Loucy (cell line): ENCODE measurements at regions not wholly inside any gene's neighbourhood (a gene's known extent, or its start where the extent isn't known, plus 50 kb on each side); places are given as distances from the start of the nearest gene placed in this dataset.

ENCODE experiments used
- H2AFZ ChIP-seq: fragments of 200-600 bp; sonication (generic); 2 replicates; pipeline ENCODE4 v1.6.0; 2016; ENCODE audit warnings: antibody characterized with exemption, mild to moderate bottlenecking, low read length, moderate library complexity
- H3F3A ChIP-seq: fragments of 200-600 bp; 2 replicates; pipeline ENCODE4 v1.6.0; 2016; ENCODE audit warnings: antibody characterized with exemption, low read depth, mild to moderate bottlenecking
- H3K27me3 ChIP-seq: fragments of 200-600 bp; sonication (generic); 2 replicates; pipeline ENCODE4 v1.6.1; 2014; ENCODE audit warnings: low read length, mild to moderate bottlenecking; ENCODE audit not compliant: insufficient read depth, poor library complexity, severe bottlenecking
- H3K36me3 ChIP-seq: fragments of 200-600 bp; sonication (generic); 2 replicates; pipeline ENCODE4 v1.6.1; 2016; ENCODE audit warnings: low read length; ENCODE audit not compliant: insufficient read depth
- H3K4me1 ChIP-seq: fragments of 200-600 bp; sonication (generic); 2 replicates; pipeline ENCODE4 v1.5.1; 2014; ENCODE audit warnings: low read length, mild to moderate bottlenecking; ENCODE audit not compliant: insufficient read depth, poor library complexity, severe bottlenecking
- H3K4me2 ChIP-seq: fragments of 200-600 bp; sonication (generic); 2 replicates; pipeline ENCODE4 v1.6.0; 2014; ENCODE audit warnings: antibody characterized with exemption, low read length, low read depth, mild to moderate bottlenecking; ENCODE audit not compliant: poor library complexity, severe bottlenecking
- H3K4me3 ChIP-seq: fragments of 200-600 bp; sonication (generic); 2 replicates; pipeline ENCODE4 v1.5.1; 2014; ENCODE audit warnings: low read length, mild to moderate bottlenecking, mixed read lengths; ENCODE audit not compliant: poor library complexity, severe bottlenecking
- H3K79me2 ChIP-seq: fragments of 200-600 bp; sonication (generic); 2 replicates; pipeline ENCODE4 v1.6.1; 2014; ENCODE audit warnings: low read length; ENCODE audit not compliant: insufficient read depth
- H3K9ac ChIP-seq: fragments of 200-600 bp; sonication (generic); 2 replicates; pipeline ENCODE4 v1.6.0; 2014; ENCODE audit warnings: mild to moderate bottlenecking, low read depth, low read length, moderate library complexity; ENCODE audit not compliant: poor library complexity, severe bottlenecking
- H3K9me2 ChIP-seq: fragments of 200-600 bp; sonication (generic); replicated peaks from 2 replicates; pipeline ENCODE4 v1.6.1; 2016; ENCODE audit warnings: low read depth, low read length, mixed read lengths
- H3K9me3 ChIP-seq: fragments of 200-600 bp; sonication (generic); 2 replicates; pipeline ENCODE4 v1.6.1; 2014; ENCODE audit warnings: mild to moderate bottlenecking, antibody characterized with exemption, low read length, low read depth; ENCODE audit not compliant: insufficient read depth
- H4K20me1 ChIP-seq: fragments of 200-600 bp; sonication (generic); 2 replicates; pipeline ENCODE4 v1.6.0; 2014; ENCODE audit warnings: antibody characterized with exemption, low read length, mild to moderate bottlenecking; ENCODE audit not compliant: insufficient read depth, poor library complexity, severe bottlenecking
- CTCF ChIP-seq: fragments of 200-600 bp; sonication (generic); conservative IDR thresholded peaks from 2 replicates; pipeline ENCODE4 v1.5.1; 2014; ENCODE audit warnings: mild to moderate bottlenecking, antibody characterized with exemption, low read length
- EZH2phosphoT487 ChIP-seq: fragments of 200-600 bp; IDR thresholded peaks from 2 replicates; pipeline ENCODE4 v1.6.1; 2018; ENCODE audit warnings: antibody characterized with exemption, mild to moderate bottlenecking, moderate library complexity, borderline replicate concordance

GRCh38 chr13:82323101-82323500 is 1559.2 kb downstream of the SLITRK1 start:
- Histone ChIP-seq H3K9ac (no peak overlapping the region), H3K4me1 (no peaks in the 10 kb centered on the region), H3K9me2 (no peaks in the 10 kb centered on the region), H3K4me2 (no peak overlapping the region), H3K36me3 (no peaks in the 10 kb centered on the region), H2AFZ (no peak overlapping the region), H3K9me3 (no peaks in the 10 kb centered on the region), H4K20me1 (no peaks in the 10 kb centered on the region), H3F3A (no peaks in the 10 kb centered on the region), H3K79me2 (no peaks in the 10 kb centered on the region), H3K27me3 (no peaks in the 10 kb centered on the region), H3K4me3 (no peak overlapping the region)
- TF ChIP-seq EZH2phosphoT487 (no peak), CTCF (no peak)

GRCh38 chr13:82305588-82305987 is 1576.7 kb downstream of the SLITRK1 start:
- no peaks in the 10 kb centered on the region for H3K79me2 ChIP-seq
- no peaks in the 10 kb centered on the region for H3K36me3 ChIP-seq
- H3F3A ChIP-seq = no peaks in the 10 kb centered on the region
- no peaks in the 10 kb centered on the region for H3K27me3 ChIP-seq
- no peaks in the 10 kb centered on the region for H3K9me2 ChIP-seq
- TF ChIP-seq CTCF (no peak), EZH2phosphoT487 (no peak)
- H2AFZ ChIP-seq = no peak overlapping the region
- H3K4me3 ChIP-seq = no peak overlapping the region
- no peaks in the 10 kb centered on the region for H3K9me3 ChIP-seq
- no peak overlapping the region for H3K9ac ChIP-seq
- H3K4me2 ChIP-seq = no peak overlapping the region
- no peaks in the 10 kb centered on the region for H4K20me1 ChIP-seq
- H3K4me1 ChIP-seq = no peaks in the 10 kb centered on the region

- Histone ChIP-seq H3K79me2 (no peaks in the 10 kb centered on the region), H4K20me1 (no peaks in the 10 kb centered on the region), H3K9me3 (no peaks in the 10 kb centered on the region), H3K4me3 (no peak overlapping the region), H3K4me1 (no peaks in the 10 kb centered on the region), H3K9ac (no peak overlapping the region), H3K9me2 (no peaks in the 10 kb centered on the region), H2AFZ (no peak overlapping the region), H3K36me3 (no peaks in the 10 kb centered on the region), H3F3A (no peaks in the 10 kb centered on the region), H3K4me2 (no peak overlapping the region), H3K27me3 (no peaks in the 10 kb centered on the region)
- TF ChIP-seq EZH2phosphoT487 (no peak), CTCF (no peak)
Measured at GRCh38 chr13:82298106-82298505, 1584.2 kb downstream of the SLITRK1 start.
